GM23248 (cell line): ENCODE measurements at regions not wholly inside any gene's neighbourhood (a gene's known extent, or its start where the extent isn't known, plus 50 kb on each side); places are given as distances from the start of the nearest gene placed in this dataset.

Experiments
- EZH2 ChIP-seq: fragments of 200-600 bp; sonication (generic); IDR thresholded peaks from 2 replicates; pipeline ENCODE4 v1.6.1; 2018; ENCODE audit warnings: antibody characterized with exemption, mild to moderate bottlenecking; ENCODE audit not compliant: insufficient read depth, poor library complexity, severe bottlenecking
- EZH2phosphoT487 ChIP-seq: fragments of 200-600 bp; sonication (generic); IDR thresholded peaks from 2 replicates; pipeline ENCODE4 v1.6.1; 2018; ENCODE audit warnings: antibody characterized with exemption, moderate library complexity, mild to moderate bottlenecking, low read depth; ENCODE audit not compliant: insufficient read depth

- TF ChIP-seq EZH2: no peak
- TF ChIP-seq EZH2phosphoT487: no peak
Observed at GRCh38 chr13:22229916-22230315, 559.0 kb downstream of the FGF9 start.
